GM18498 (cell line): ENCODE measurements at regions not wholly inside any gene's neighbourhood (a gene's known extent, or its start where the extent isn't known, plus 50 kb on each side); places are given as distances from the start of the nearest gene placed in this dataset.
"Not testable (repeated sequence)": the region's sequence is repeated elsewhere in the genome, so short reads cannot be mapped to it uniquely, and the experiment has no call there.

Experiments used
- ATAC-seq: cut with Tn5 transposase; IDR thresholded peaks from one replicate; pipeline ENCODE4 v1.9.1; 2021; ENCODE audit warnings: mild to moderate bottlenecking, moderate library complexity; ENCODE audit not compliant: unreplicated experiment

DNA sequence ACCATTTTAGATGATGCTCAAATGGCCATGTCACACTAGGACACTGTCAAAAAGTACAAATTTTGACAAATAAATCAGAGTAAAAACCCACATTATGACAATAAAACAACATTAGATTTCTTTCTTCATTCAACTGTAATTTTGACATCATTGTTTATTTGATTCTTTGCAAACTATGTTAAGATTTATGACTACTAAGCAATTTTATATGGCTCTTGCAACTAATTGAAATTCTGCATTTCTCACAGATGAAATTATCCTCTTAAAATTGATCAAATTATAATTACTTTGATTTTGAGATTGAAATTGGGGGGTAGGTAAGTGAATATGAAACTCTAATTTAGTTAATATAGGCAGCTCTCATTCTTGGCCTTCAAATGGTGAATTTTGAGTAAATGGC is 59.8 kb downstream of the ATOH1 start:
- ATAC-seq = no peak

DNA sequence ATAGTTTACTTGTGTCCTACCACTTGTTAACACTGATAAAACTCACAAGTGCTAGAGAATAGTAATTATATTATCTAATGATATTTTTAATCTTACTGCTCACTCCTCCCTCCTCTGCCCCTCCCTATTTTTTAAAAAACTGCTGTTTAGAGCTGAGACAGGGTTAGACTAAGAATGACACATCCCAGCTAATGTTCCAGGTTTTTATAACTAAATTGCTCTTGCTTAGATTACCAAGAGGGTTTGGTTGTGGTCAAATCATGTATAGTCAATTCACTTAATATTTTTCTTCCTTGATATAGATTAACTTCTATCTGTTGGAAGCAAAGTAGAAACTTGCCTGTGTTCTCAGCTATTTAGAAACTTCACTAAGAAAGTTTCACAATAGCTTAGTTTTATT is 60.2 kb downstream of the ATOH1 start:
- ATAC-seq = no peak

DNA sequence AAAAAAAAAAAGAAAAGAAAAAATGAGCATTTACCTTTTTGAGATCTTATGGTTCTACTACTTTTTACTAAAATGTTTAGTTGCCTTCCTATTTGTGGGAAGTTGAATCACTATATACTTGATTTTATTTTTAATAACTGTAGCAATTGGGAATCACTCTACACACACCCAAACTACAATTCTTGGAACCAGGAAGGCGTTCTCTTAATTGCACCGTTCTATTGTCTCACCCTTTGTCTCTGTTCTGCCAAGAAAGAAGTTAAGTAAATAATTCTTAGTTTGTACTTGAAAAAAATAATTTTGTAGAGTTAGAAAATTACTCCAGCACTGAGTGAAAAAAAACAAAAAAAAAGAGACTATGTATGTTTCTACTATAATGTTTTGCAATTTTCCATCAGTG is 62.7 kb downstream of the ATOH1 start:
- ATAC-seq = no peak

DNA sequence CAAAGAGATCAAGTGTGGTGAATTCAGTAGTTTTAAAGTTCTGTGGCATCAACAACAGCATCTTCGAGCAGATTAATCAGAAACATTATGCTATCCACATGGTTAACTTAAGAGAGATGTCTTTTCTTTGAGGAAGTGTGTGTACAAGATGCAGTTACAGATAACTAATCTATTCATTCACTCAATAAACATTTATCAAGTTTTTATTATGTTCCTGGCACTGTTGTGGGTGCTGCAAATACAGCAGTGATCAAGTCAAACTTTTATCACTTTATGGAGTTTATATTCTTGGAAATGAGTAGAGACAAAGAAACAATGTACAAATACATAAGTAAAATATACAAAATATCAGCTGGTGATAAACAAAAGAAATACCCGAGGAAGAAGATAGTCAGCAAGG is 66.4 kb downstream of the ATOH1 start:
- no peak for ATAC-seq

DNA sequence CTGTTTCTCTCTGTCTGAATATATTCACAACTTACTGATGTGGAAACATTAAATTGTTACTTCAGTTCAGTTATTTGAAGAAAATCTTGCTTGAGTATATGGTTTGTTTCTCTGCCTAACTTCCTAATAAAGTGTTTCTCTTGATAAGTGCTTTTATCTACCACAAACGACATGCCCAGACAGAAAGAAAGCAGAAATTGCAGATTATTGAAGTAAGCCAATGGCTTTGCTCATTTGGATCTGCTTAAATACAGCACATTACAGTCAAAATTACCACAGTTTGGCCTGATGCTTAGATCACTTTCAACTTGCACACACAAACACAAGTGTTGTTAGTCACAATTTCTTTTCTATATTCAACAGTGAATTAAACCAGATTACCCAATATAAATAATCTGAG is 68.0 kb downstream of the ATOH1 start:
- no peak for ATAC-seq

DNA sequence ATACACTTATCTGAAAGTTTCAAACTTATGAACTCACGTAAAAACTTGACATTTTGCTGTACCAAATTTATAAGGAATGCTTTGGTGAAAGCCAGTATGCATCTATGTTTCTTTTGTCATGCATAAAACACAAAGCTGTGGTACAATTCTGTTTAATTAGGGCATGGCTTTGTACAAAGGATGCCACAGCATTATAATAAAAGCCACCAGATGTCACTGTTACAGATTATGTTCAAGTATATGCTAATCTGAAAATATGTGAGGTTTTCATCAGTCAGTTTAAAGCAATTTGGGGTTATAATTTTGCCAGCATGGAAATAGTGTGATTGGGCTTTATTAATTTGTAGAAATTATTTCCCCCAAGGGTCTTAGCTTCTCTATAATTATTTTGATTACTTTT is 69.0 kb downstream of the ATOH1 start:
- ATAC-seq = no peak

DNA sequence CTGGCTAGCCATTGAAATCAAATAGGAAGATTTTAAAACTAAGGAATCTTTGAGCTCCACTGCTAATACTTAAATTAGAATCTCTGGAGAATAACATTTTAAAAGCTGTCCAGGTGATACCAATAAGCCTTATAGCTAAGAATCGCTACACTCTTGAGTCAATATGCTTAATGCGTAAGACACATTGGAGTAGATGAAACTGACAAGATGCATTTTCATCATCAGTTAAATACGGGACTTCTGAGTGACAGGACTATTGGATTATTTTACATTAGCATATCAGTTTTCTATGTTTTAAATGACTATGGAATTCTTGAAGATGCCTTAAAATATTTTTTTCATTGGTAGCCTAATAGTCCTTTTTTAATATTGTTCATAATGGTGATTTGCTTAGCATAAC is 80.2 kb downstream of the ATOH1 start:
- ATAC-seq = no peak

DNA sequence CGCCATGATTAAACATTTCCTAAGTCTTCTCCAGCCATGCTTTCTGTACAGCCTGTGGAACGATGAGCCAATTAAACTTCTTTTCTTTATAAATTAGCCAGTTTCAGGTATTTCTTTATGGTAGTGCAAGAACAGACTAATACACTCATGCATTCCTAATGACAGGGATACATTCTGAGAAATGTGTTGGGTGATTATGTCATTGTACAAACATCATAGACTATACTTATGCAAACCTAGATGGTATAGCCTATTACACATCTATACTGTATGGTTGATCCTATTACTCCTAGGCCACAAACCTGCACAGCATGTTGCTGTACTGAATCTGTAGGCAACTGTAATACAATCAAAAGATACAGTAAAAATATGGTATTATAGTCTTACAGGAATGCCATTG is 83.1 kb downstream of the ATOH1 start:
- ATAC-seq = no peak

DNA sequence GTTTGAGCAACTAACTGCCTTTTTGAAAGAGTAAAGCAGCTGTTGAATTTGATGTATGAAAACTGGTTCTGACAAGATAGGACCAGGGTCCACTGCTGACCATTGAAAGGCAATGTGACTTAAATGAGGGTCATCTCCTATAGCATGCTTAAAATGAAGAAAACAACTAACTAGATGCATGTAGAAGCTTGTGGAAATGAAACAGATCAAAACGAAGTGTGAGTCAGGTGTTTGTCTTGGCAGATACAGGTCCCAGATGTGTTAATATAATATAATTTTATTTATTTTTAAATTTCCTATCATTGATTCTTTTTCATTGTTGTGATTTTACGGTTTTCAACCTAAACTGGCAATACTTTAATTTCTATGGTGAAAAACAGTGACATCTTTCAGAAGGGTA is 83.6 kb downstream of the ATOH1 start:
- ATAC-seq = no peak

DNA sequence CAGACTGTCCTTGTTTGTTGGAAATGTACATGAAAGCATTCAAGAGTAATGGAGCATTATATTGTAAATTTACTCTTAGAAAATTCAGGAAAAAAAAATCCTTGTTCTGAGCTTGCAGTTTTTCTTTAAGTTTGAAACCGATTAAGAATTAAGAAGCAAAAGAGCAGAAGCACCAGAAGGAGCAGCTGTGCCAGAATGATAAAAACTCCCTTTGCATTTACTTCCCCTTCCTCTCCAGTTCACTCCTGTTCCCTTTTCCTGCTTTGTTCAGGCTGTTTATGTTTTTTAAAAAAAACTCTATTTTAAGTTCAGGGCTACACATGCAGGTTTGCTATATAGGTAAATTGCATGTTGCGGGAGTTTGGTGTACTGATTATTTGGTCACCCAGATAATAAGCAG is 90.3 kb downstream of the ATOH1 start:
- ATAC-seq = no peak

DNA sequence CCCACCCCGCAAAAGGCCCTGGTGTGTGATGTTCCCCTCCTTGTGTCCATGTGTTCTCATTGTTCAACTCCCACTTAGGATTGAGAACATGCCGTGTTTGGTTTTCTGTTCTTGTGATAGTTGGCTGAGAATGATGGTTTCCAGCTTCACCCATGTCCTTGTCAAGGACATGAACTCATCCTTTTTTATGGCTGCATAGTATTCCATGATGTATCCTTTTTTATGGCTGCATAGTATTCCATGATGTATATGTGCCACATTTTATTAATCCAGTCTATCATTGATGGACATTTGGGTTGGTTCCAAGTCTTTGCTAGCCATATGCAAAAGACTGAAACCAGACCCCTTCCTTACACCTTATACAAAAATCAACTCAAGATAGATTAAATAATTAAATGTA is 95.0 kb downstream of the ATOH1 start:
- not testable (repeated sequence) for ATAC-seq

DNA sequence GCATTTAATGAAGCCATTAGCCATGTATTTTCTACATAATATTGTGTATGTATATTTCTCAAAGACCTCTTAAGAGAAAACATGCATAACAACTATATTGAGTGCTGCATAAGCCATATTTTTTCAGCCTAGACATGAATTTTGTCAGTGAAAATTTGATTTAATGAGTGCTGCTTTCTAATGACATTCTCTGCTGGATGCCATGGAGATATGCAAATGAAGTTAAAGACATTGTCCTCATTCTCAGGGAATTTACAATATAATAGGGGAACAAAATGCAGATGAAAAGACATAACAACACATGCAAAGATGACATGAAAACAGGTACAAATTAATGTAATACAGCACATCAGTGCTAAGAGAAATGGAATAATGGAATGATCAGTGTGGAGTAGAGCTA is 118.7 kb downstream of the ATOH1 start:
- no peak for ATAC-seq

DNA sequence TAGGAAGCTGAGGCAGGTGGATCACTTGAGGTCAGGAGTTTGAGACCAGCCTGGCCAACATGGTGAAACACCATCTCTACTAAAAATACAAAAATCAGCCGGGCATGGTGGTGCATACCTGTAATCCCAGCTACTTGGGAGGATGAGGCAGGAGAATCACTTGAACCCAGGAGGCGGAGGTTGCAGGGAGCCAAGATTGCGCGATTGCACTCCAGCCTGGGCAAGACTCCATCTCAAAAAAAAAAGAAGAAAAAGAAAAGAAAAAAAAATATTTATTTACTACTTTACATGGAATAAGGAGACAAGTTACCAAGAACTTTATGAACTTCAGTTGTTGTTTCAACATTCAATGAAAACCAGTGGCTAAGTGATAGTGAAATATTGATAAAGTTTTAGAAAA is 121.7 kb downstream of the ATOH1 start:
- not testable (repeated sequence) for ATAC-seq

DNA sequence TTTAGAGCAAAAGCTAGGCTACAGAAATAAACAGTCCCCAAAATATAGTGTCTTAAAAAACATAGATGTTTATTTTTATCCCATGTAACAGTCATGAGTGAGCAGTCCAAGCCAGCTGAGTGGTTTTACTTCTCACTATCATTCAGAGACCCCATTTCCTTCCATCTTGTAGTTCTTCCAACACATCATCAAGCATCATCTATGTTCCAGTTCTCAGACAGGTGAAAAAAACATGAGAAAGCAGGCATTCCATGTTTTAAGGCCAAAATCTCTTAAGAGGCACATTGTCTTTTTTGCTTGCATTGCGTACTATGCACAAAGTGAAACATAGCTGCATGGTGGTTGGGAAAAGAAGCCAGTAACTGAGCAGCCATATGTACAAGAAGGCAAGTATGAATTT is 128.6 kb downstream of the ATOH1 start:
- ATAC-seq = no peak

DNA sequence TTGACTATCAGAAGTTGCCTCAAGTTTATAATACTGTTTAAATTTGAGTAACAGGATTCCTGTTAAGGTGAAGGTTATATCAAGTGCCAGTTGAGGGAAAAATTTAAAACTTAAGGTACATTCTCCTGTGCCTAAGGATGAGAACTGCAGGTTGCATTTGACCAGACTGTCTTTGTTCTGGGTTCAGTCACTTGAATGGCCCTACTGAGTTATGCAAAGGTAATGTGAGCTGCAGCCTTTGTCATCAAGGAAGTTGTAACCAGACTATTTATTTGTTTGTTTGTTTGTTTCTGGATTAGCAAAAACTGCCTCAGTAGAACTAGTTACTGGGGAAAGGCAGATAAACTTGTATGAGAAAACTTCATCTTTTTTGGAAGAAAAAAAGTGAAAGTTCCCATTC is 131.9 kb downstream of the ATOH1 start:
- no peak for ATAC-seq

DNA sequence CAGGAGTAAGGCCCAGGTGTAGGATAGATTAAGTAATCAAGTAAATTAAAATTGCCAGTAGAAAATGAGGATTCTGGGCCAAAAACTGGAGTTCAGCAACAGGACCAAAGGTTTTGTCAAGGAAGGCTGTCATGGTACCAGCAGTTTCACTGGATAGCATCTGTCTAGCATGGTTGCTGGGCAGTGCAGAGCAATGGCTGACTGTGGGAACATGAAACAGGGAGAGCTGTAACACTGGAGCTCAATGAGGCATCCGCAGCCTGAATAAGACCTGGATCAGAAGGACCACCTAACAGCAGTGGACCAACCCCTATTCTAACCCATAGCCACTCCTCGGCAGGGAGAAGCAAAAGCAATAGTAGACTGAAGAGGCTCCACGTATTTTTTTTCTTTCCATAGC is 132.4 kb downstream of the ATOH1 start:
- no peak for ATAC-seq

DNA sequence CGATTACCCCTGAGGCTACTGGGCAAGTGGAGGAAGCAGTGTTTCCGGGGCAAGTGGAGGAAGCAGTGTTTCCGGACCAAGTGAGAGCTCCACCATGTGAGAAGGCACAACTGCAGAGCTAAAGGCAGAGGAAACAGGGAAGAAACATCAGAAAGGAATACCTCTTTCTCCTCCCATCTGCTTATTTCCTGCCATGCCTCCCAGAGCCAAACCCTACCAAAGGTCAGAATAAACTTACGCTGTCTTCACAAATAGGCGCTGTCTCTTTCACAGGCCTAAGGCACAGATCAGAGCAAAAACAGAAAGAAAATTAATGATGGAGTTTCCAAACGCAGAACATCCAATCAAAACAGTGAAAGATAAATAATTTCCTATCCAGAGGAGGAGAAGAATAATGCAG is 153.0 kb downstream of the ATOH1 start:
- ATAC-seq = no peak

DNA sequence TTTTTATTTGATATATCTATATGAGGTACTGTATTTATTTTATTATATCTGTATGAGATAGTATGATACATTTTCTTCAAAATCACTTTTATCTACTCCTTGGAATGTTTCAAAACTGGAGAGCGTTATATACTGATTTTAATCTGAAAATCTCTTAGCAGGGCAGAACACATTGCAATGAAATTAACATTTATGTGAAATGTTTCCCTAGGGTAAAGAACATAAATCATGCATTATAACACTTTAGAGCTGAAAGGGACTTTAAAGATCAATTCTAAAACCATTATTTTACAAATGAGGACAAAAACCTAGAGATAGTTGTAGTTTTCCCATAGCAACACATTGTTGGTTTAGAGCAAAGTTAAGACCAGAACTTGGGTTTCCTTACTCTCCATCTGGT is 153.7 kb downstream of the ATOH1 start:
- no peak for ATAC-seq

DNA sequence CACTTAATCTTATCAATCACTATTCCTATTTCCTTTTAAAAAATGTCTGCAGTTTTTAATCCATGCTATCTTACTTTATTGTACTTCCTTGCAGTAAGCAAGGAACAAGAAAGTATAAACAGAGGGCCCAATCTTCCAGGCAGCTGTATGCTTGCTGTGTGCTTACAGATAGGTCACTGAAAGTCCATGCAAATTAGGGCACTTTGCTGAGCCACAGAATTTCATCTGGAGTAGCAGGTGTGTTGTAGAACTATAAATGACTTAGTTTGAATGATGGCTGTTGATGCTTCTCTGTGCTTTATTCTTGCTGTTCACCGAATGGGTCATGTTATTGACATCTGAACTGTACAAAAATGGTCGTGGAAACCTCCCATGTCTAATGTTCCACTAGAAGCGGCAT is 154.6 kb downstream of the ATOH1 start:
- ATAC-seq = peak; percentile 96

DNA sequence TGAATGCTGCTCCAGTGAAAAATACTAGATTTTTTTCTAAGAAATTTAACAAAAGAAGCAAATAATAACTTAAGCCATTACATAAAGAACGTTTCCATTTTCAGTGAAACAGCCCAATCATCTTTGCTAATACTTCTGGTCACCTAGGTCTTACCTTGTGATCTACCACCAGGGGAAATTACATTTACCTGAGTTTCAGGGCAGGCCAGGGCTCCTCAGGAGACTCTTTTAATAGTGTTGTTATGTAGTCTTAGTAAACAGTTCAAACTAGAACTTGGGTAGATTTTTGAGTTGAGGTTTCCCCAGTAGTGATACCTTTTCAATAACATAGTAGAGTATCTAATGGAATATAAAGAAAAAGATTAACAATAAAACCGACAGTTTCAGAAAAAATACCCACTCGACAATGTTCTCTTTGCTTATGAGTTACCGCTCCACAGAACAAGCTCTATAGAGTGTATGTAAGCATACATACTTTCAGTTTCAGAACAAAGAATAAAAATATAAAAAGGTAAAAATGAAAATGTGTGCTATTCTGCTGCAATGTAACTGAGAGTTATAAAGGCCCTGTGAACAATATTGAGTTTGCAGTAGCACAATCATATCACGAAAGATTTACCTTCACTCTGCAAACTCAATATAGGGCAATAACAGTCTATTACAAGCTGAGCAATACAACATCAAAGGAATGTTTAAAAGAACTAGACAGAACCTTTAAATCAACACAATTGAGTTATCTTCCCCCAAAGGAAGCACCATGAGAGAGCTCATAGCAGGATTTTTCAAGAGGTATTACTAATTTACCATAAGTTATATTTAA is 165.8 kb downstream of the ATOH1 start:
- ATAC-seq = no peak

DNA sequence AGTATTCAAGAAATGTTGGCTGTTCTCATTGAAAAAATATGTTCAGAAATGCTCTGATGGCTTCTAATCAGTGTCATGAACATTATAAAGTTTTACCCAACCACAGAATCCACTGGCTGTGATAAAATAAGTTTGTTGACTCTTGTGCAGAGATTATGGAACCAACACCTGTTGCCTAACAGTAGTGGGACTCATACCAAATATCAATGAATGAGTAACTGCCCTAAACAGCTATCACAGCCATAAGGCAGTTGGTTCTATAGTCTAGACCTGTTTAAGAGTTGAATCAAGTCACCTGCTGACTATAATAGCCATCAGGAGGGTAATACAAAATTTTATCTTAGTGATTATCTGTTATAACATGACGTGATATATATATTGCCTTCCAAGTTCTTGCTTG is 168.3 kb downstream of the ATOH1 start:
- ATAC-seq = no peak

DNA sequence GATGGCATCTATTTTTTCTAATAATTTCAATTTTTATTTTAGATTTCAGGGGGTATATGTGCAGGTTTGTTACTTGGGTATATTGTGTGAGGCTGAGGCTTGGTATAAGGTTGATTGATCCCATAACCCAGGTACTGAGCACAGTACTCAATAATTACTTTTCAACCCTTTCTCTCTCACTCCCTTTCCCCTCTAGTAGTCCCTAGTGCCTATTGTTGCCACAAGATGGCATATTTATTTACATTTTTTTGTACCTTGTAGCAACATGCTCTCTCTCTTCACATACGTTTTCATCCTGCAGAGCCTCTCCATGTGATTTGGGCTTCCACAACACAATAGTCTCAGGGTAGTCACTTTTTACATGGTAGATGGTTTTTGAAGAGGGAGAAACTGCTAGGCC is 172.0 kb downstream of the ATOH1 start:
- ATAC-seq = no peak

DNA sequence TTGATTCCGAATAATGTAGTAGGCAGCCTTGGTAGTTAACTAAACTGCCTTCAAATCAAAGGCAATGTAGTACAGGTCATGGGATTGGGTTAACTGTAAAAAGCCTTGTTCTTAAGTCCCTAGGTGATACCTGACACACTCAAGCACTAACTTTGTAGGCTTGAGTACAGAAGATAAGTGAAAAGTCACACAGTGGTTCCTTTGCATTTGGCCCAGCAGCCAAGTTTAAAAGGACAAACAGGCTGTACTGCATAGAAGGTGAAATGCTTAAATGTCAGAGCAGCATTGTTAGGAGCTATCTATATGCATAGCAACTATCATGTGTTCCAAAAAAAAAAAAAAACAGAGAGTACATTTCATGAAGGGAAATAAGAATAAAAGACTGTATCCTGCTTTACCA is 178.4 kb downstream of the ATOH1 start:
- ATAC-seq = no peak
